ENCODE measurements at regions not wholly inside any gene's neighbourhood (a gene's known extent, or its start where the extent isn't known, plus 50 kb on each side); places are given as distances from the start of the nearest gene placed in this dataset.

GRCh38 chr2:190791347-190791975 is 89.2 kb upstream of the GLS start:
- H3K4me1 Mint-ChIP-seq (ENCODE audit: unreplicated experiment): peaks cover 20% of the 10 kb centered on the region
- no peaks in the 10 kb centered on the region for H3K36me3 Mint-ChIP-seq (ENCODE audit: unreplicated experiment)
- H3K27me3 Mint-ChIP-seq (ENCODE audit: unreplicated experiment): no peaks in the 10 kb centered on the region
- DNase-seq (ENCODE audit: extremely low spot score, unreplicated experiment): no peak
- TF ChIP-seq, protein P1, sequence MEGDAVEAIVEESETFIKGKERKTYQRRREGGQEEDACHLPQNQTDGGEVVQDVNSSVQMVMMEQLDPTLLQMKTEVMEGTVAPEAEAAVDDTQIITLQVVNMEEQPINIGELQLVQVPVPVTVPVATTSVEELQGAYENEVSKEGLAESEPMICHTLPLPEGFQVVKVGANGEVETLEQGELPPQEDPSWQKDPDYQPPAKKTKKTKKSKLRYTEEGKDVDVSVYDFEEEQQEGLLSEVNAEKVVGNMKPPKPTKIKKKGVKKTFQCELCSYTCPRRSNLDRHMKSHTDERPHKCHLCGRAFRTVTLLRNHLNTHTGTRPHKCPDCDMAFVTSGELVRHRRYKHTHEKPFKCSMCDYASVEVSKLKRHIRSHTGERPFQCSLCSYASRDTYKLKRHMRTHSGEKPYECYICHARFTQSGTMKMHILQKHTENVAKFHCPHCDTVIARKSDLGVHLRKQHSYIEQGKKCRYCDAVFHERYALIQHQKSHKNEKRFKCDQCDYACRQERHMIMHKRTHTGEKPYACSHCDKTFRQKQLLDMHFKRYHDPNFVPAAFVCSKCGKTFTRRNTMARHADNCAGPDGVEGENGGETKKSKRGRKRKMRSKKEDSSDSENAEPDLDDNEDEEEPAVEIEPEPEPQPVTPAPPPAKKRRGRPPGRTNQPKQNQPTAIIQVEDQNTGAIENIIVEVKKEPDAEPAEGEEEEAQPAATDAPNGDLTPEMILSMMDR (IDR thresholded peaks at IDR 0.05): no peak
- H3K27ac Mint-ChIP-seq (ENCODE audit: unreplicated experiment): peak overlapping the region; percentile 72
- no peak overlapping the region for H3K4me3 Mint-ChIP-seq (ENCODE audit: unreplicated experiment)
- H3K9me3 Mint-ChIP-seq (ENCODE audit: unreplicated experiment): no peaks in the 10 kb centered on the region

DNA sequence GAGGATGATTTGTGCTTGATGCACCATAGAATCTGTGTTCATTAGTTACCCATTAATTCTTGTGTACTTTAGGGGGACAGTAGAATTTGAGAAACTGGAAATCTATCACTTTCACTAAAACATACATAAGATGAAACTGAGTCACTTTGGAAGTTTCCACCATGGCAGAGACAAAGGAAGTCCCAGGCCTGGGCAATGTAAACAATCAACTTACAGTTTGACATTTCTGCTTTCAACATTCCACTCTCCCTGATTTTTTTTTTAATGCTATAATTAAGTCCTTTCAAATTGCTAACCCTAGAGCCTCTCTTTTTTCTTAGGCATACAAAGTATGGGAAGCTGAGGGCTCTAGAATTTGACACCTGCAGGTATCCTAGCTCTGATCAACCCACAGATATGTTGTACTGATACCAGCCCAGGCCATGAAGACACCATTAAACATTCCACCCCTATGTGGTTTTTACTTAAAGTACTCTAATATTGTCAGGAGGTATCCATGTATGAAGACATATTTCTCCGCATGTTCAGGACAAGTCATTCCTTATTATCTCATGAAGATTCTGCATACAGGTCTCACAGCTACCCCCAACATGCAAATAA is 88.5 kb upstream of the GLS start:
- H3K4me3 Mint-ChIP-seq (ENCODE audit: unreplicated experiment): no peak overlapping the region

GRCh38 chr2:190792956-190793888 is 87.4 kb upstream of the GLS start:
- no peak overlapping the region for H3K4me3 Mint-ChIP-seq (ENCODE audit: unreplicated experiment)
- no peak overlapping the region for H3K27ac Mint-ChIP-seq (ENCODE audit: unreplicated experiment)
- no peaks in the 10 kb centered on the region for H3K27me3 Mint-ChIP-seq (ENCODE audit: unreplicated experiment)
- DNase-seq (ENCODE audit: extremely low spot score, unreplicated experiment): no peak
- TF ChIP-seq, protein P1 (IDR thresholded peaks at IDR 0.05): no peak
- H3K9me3 Mint-ChIP-seq (ENCODE audit: unreplicated experiment): no peaks in the 10 kb centered on the region
- peaks cover 17% of the 10 kb centered on the region for H3K4me1 Mint-ChIP-seq (ENCODE audit: unreplicated experiment)
- no peaks in the 10 kb centered on the region for H3K36me3 Mint-ChIP-seq (ENCODE audit: unreplicated experiment)

More for the DNA sequence above, 88.5 kb upstream of the GLS start:
- DNase-seq (ENCODE audit: extremely low spot score, unreplicated experiment): no peak
- Mint-ChIP-seq H3K9me3 (ENCODE audit: unreplicated experiment) (no peaks in the 10 kb centered on the region), H3K36me3 (ENCODE audit: unreplicated experiment) (no peaks in the 10 kb centered on the region), H3K4me1 (ENCODE audit: unreplicated experiment) (peaks cover 17% of the 10 kb centered on the region), H3K27me3 (ENCODE audit: unreplicated experiment) (no peaks in the 10 kb centered on the region), H3K27ac (ENCODE audit: unreplicated experiment) (peak overlapping the region; percentile 72)
- TF ChIP-seq, protein P1 (IDR thresholded peaks at IDR 0.05): no peak

GRCh38 chr2:190794377-190794776 is 86.2 kb upstream of the GLS start:
- no peak for DNase-seq (ENCODE audit: extremely low spot score, unreplicated experiment)
- Mint-ChIP-seq H3K27me3 (ENCODE audit: unreplicated experiment) (no peaks in the 10 kb centered on the region), H3K36me3 (ENCODE audit: unreplicated experiment) (no peaks in the 10 kb centered on the region), H3K4me1 (ENCODE audit: unreplicated experiment) (peaks cover 17% of the 10 kb centered on the region), H3K9me3 (ENCODE audit: unreplicated experiment) (no peaks in the 10 kb centered on the region), H3K4me3 (ENCODE audit: unreplicated experiment) (no peak overlapping the region), H3K27ac (ENCODE audit: unreplicated experiment) (no peak overlapping the region)
- TF ChIP-seq, protein P1 (IDR thresholded peaks at IDR 0.05): no peak

DNA sequence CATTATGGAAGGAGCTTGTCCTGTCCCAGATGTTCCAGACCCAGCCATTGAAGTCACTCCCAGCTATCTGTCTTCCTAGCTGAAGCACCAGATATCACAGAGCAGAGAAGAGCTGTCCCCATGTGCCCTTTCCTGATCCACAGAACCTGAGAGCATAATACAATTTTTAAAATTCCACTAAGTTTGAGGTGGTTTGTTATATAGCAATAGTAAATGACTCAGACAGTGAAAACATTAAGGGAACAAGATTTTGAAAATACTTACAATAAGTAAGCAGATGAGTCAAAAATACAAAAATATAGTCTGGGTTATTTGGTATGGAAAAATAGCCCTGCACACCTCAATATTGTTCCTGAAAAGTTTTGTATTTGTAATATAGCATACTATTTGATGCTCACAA is 85.8 kb upstream of the GLS start:
- H3K9me3 Mint-ChIP-seq (ENCODE audit: unreplicated experiment): no peaks in the 10 kb centered on the region
- TF ChIP-seq, protein P1 (IDR thresholded peaks at IDR 0.05): no peak
- DNase-seq (ENCODE audit: extremely low spot score, unreplicated experiment): no peak
- H3K27me3 Mint-ChIP-seq (ENCODE audit: unreplicated experiment): no peaks in the 10 kb centered on the region
- peaks cover 17% of the 10 kb centered on the region for H3K4me1 Mint-ChIP-seq (ENCODE audit: unreplicated experiment)
- no peak overlapping the region for H3K4me3 Mint-ChIP-seq (ENCODE audit: unreplicated experiment)
- no peak overlapping the region for H3K27ac Mint-ChIP-seq (ENCODE audit: unreplicated experiment)
- no peaks in the 10 kb centered on the region for H3K36me3 Mint-ChIP-seq (ENCODE audit: unreplicated experiment)

Measured in osteocyte (in vitro differentiated cells).